Activated CD8-positive, alpha-beta memory T cell treated with anti-CD3 and anti-CD28 coated beads, Interleukin-2, amount 50 U/mL, for 48 hours (primary cell): ENCODE measurements at regions not wholly inside any gene's neighbourhood (a gene's known extent, or its start where the extent isn't known, plus 50 kb on each side); places are given as distances from the start of the nearest gene placed in this dataset.
"Not testable (repeated sequence)": the region's sequence is repeated elsewhere in the genome, so short reads cannot be mapped to it uniquely, and the experiment has no call there.

Experiments
- DNase-seq: peaks from one replicate; pipeline ENCODE4 v3.0.0-alpha.2; 2020

DNA sequence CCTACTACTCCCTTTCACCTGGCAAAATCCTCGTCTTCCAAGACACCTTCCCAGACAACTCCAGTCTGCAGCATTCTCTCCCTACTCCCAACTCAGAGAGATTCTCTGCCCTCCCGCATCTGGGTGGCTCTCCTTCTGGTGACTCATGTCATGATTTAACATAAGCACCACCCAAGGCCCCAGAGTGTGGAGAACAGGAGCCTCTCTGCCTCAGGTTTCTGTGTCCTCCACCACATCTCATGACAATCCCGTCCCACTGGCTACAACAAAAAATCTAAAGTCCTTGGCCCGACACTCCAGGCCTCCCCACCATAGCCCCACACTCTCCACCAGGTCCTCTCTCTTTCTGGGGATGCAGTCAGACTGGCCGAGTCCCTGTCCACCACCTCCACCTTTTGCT is 197.1 kb downstream of the BCL11A start:
- no peak for DNase-seq

DNA sequence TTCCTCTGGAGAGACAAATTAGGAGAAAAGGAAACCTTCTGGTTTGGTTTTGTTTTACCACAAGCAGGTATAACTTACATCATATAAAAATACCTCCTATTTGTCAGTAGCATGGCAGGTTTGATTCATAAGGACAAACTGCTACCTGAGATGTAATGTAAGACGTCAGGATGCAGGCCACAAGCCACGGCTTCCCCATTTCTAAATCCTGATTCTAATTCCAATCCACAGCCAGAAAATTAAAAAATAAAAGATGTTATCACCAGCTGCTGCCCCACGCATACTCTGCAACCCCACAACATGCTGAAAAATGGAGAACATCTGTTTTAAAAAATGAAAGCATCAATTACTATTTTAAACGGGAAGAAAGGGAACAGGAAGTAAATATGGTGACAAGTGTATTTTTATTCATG is 197.6 kb downstream of the BCL11A start:
- no peak for DNase-seq

DNA sequence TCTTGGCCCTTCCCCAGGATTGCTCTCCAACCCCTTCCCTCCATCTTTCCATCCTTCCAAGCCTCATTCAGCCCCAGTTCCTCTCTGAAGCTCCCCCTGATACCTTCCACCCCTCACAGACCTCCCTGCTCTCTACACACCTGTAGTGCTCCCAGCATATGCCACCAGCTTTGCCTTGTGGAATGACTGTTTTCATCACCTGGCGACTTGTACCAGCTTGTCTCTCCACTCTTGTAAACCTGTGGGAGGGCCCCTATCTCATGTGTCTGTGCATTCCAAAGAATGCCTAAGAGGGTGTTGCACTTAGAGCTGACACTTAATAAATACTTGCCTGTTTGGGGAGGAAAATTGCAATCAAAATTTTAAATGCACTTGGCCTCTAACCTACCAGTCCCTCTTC is 198.7 kb downstream of the BCL11A start:
- no peak for DNase-seq

DNA sequence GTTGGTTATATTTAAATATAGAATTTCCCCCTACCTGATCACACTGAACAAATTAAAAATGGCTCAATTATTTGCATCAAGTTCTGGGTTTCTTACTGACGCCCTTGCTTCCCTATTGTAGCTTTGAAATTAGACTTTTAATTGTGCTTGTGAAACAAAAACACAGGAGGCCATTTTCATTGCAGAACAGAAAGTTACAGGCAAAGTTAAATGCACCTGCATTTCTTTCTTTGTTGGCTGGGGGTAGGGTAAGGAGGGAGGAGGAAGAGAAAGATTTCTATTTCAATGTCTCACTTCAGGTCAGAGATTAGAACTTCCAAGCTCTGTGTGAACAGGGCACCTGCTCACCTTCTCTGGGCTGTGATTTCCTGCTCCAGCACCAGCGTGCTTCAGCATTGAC is 199.6 kb downstream of the BCL11A start:
- DNase-seq, result no peak

DNA sequence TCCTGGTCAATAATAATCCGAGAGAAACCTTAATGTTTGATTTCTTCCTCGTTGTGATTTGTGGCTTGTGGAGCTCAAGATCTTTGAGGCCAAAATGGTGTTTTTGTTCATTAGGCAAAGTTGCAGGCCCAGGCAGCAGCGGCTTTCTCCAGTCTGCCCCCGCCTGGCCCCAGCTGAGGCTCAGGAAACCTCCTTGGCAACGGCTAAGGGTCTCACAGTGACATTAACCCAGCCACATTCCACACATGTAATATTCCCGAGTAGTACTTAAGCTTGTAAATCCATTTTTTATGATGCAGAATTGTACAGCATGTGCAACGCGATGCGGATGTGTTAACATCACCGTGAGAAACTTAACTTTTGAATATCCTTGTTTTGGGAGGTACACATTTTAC is 200.1 kb downstream of the BCL11A start:
- DNase-seq, result no peak

DNA sequence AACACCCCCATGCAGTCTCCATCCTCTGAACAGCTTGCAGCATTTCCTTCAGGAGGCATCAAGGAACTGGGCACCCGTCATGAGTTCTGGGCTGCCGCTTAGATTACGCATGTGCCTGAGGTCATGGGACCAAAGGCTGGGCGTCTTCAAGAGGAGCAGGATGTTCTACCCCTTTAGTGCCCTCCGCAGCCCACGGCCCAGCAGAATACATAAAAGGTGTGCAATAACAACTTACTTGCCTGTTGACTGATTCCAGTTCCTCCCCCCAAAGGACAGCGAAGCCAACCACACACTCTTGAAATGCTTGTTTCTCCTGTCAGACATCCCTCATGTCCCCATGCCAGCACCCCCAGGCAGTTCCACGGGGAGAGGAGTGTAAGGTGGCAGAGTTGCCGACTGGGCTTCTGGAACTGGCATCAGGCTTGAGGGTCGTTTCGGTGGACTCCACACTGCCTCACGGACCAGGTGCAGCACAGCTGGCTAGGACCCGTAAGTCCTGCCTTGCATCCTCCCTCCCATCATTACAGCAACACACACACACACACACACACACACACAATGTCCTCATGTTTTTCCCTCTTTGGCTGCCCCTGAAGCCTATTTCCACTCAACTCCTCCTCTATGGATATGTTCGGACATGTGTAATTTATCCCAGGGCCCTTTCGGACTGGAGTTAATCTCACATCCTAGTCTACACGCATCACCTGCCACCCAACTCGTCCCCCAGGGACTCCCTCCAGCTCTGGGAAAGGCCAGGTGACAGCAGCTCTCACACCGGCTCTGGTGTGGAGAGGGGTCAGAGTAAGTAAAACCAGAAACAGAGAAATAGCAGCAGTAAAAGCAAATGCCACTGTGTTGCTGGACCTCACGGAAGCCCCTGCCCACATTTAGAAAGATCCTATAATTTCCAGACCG is 200.7 kb downstream of the BCL11A start:
- DNase-seq, result no peak

DNA sequence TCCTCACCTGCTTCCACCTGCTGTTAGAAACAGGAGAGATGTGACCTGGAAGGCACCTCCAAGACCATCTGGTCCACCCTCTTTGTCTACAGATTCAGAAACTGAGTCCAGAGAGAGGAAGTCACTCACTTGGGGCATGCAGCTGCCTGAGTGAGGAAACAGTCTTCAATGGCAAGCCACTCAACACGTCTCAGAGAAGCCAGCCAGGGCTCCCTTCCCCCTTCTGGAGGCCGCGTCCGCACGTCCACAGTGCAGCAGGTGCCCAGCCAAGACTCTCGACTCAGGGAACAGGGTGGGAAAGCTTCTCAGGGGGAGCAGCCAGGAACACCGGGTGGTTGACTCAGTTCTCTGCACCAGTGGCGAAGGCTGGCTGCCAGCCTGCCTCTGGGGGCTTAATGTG is 201.7 kb downstream of the BCL11A start:
- no peak for DNase-seq

DNA sequence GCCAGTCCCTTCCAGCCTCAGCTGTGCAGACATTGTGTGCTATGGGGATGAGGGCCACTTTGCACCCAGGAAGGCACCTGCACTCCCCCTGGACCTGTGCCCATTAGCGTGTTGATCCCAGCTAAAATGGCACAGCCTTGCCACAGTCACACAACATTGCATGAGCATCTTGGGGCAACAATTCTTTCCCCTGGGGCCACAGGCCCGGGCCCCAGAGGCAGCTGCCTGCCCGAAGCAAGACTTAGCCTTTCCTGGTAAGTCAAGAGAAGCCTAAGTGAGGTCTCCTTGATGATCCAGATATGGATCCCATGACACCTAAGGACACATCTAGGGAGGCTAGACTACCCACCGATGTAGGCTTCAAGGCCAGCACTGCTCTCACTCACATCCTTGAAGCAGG is 202.1 kb downstream of the BCL11A start:
- no peak for DNase-seq

DNA sequence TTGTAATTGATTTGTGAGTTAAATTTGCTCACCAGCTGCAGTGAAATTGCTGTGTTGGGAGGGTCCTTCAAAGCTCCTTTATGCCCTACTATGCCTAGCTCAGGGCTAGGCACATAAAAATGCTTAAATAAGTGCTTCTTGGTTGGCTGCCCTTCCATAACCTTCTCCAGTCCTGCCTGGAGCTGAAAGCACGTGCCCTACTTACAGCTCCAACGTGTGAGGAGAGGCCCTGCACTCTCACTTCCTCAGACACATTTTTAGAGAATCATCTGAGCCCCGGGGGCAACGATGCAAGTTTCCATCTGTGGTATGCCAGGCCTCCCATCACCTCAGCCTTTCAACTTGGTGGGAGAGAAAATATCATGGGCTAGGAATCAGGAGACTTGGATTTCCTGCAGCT is 202.7 kb downstream of the BCL11A start:
- no peak for DNase-seq

DNA sequence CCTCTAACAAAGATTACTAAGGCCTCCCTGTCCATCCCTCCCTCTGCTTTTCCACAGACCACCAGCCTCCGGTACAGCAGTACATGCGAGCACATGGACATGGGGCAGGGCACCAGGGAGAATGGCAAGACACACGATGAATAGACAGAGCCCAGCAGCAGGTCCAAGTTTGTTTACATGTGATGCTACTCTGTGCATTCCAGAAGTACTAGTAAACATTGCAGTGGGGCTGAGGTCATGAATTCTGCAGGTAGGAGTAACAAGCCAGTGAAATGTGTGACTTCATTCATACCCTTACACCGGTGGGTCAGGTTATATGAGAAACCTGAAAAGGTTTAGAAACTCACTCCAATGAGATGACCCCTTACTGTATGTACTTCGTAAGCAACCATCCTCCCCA is 205.7 kb downstream of the BCL11A start:
- no peak for DNase-seq

DNA sequence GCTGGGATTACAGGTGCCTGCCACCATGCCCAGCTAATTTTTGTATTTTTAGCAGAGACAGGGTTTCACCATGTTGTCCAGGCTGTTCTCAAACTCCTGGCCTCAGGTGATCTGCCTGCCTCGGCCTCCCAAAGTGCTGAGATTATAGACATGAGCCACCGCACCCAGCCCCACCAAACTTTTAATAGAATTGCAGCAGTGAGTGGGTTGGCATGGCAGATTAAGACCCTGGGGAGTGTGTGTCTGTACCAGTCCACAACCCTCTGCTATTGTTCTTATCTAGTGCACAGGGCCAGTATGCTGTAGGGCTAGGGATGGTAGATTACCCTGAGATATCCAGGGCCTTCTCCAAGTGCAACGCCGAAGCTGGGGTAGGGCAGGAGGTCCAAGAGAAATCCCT is 211.0 kb downstream of the BCL11A start:
- DNase-seq, result not testable (repeated sequence)

DNA sequence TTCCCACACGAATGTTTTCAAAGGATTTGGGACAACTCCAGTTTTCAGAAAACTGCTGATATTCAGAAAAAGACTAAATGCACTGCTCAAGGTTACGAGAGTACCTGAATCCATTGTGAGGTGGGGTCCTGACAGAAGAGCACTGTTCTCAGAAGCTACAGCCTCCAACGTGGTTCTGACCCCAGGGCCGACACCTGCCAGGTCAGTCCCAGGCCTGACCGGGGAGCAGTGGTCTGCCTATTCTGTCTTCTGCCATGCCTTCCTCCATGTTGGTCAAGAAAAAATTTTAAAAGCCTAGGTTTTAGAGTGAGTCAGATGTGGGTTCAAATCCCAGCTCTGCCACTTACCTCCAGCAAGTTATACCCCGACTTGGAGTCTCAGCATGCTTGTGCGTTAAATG is 212.3 kb downstream of the BCL11A start:
- DNase-seq, result no peak

DNA sequence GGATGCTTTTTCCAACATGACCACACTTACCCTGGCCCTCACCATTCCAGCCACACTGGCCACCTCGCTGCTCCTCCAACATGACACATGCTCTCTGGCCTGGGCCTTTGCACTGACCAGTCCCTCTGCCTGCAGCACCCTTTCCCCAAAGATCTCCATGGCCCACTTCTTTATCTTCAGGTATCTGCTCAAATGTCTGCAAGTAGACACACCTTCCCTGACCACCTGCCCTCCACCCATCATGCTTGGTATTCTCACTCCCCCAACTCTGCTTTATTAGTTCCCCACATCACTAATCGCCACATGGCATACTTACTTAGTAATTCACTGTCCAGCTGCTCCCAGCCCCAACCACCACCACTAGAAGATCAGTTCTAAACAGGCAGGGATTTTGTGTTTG is 214.2 kb downstream of the BCL11A start:
- DNase-seq, result no peak

DNA sequence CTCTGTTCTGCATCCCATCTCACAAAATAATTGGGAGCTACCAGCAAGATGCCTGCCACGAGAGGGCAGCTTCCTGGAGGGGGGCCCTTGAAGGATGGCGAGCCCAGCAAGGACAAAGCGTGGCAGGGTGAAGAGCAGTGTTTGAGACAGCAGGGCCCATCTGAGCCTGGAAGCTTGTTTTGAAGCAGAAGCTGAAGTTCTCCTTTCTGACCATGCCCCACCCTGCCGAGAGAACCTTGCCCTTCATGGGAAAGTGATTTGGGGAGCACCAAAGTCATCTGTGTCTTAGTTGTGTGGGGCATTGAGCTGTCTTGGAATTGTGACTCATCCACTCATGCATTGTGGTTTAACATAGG is 216.3 kb downstream of the BCL11A start:
- no peak for DNase-seq

DNA sequence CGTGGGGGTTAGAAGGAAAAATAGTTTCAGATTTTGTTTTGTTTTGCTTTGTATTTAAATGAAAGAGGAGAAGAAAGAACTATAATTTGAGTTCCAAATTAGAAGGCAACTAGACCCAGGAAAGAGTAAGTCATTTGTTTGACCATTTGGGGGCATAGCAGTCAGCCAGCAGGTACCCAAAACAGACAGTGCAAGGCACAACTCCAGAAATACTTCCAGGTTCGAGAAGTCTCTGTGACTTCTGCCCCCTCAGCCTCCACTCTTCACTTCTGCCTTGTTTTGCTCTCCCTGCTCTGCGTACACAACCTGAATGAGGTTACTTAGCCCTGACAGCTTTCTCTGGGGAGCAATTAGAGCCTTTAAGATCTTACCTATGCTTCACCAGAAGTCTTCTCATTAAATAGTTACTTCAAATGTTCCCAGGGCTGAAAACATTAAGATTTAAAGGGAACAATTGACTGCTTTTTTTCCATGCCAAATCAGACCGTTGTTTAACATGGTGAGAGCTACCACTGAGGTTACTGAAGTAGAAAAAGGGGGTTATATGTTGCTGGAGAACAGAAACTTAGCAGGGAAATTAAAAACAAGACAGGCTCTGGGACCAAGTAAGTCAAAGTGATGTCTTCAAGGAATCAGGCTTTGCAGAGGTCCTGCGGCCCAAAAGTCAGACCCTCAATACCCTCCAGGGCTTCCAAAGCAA is 216.9 kb downstream of the BCL11A start:
- no peak for DNase-seq

DNA sequence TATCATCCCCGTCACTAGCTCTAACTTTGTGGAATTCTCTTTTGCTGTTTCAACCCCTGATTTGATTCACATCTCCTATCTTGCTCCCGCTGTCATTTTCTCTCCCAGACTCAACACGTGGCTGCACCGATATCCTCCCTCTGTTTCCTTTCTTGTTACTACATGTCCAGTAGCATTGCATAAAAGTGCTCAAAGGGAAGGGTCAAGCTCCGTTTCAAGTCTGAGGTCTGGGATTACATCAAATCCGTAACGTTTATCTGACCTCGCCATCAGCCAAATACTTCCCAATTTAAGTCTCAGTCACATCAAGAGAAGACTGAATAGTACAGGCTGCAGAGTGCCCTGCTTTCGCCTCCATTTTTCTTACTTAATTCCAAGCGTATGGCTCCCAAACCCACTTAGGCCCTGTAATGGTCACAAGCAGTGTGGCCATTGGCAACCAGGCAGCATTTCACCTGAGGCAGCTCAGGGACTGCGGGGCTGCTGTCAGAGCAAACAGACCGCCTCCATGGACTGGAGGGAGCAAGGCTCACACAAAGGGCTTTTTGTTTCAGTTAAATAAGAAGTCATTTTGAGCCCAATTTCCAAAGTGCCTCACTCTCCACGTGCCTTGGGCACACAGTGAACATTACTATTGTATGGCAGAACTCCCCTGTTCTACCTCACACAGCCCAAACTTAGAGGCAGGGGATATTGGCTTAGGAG is 217.8 kb downstream of the BCL11A start:
- no peak for DNase-seq

DNA sequence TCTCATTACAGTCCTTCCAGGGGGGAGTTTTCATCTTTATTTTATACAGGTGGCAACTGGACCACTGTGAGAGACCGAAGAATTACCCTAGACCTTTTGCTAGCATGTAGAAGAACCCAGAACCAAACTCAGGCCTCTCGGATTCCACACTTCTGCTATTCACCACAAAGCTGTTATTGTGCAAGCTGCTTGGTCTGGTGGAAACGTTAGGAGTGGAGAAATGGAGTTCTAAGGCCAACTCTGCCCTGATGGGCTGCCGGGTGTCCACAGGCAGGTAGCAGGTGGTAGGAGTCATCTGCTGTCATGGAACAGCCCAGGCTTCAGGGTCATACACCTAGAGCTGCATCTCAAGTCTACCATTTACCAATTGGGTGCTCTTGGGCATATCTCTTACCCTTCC is 218.8 kb downstream of the BCL11A start:
- DNase-seq, result no peak

DNA sequence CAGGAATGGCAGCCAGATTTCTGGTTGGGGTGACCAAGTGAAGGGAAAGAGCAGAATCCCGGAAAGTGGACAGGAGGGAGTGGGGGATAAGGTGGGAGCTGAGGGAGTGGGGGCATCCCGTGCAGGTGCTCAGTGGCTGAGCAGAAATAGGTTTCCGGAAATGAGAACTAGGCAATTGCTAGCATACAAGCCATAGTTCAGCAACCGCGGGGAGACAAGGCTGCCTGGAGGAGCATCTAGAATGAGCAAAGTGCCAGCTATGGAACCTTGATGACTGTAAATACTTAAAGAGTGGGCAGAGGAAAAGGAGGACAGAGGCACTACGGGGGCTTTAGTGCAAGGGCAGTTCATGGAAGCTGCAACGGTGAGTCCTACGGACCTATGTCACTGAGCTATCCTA is 220.2 kb downstream of the BCL11A start:
- DNase-seq, result no peak

DNA sequence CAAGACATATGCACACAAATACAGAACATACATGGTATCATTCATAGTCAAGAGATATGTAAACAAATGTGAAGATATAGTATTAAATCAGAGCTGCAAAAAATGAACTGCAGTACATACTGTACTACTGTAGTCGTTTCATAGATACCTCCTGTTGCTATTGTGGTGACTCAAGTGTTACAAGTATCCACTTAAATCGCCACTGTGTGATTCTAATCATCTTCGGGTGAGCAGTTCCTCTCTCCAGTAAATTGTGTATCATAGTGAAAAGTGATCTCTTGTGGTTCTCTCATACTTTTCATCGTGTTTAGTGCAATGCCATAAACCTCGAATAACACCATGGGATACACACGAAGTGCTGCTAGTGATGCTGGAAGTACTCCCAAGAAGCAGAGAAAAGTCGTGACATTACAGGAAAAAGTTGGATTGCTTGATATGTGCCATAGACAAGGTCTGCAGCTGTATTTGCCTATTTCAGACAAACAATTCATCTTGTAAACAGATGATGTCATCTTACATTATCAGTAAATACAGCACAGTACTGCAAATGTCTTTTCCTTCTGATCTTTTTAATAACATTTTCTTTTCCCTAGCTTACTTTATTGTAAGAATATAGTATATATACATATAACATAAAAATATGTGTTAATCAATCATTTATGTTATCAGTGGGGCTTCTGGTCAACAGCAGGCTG is 222.2 kb downstream of the BCL11A start:
- DNase-seq, result no peak

DNA sequence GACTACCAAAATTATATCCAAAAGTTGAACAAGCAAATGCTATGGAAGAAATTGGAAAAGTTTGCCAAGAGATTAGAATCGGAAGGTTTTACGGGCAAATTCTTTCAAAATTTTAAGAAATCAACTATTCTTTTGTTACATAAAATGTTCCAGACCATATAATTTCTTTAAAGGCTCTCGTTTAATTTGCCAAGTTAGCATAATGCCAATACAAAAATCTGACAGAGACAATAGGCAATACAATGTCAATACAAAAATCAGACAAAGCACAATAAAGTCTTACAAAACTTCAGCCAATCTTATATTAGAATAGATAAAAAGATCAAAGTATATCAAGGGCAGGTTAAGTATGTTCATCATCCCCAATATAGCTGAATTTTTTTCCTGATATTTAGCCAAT is 224.2 kb downstream of the BCL11A start:
- DNase-seq, result no peak

DNA sequence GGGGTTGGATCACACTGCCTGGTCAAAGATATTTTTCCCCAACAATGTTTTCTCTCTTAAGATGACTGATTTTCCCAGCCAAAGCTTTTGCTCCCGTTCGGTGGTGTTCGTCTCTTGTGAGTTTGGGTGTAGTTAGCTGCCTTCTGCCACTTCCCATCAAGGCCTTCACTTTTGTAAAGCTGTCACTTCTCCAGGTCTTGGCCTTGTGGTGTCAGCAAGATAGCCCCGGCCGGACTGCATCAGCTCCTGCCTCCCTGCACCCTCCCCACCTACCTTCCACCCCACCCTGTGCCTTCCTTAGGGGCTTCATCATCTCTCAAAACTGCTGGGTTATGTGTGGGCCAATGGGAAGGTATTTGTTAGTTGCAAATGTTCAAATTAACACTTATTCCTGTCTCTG is 228.9 kb downstream of the BCL11A start:
- DNase-seq, result no peak

DNA sequence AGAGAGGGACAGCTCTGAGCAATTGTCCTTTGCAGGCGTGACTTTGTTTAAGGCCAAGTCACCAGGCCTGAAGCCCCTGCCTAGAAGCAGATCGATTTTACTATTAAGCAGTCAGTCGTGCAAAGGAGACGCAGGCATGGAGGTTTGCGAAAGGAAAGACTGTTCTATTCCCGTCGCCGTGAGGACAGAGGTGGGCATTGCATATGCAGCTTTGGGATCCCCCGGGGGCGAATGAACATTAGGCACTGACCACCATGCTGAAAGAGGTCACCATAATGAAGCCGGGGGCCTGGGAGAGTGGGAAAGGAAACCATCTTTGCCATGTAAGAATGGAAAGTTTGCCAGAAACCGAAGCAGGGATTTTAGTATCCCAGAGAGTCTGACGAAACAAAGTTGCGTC is 231.6 kb downstream of the BCL11A start:
- no peak for DNase-seq

DNA sequence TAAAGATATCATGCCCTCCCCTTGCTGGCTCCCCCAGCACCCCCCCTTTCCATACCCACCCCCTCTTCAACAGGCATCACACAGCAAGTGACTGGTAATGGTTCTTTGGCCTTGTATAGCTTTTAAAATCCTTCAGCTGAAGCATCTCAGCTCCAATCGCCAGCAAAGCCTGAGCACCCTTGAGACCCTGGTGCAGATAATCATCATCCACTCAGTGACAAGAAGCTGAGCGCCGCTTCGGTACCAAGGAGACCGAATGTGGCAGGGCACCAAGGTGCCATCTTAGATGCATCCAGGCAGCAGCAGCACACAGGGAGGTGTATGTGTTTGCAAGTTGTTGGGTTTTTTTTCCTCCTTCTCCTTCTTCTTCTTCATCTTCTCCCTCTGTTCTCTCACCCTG is 232.7 kb downstream of the BCL11A start:
- DNase-seq, result no peak
